ENCODE measurements at regions not wholly inside any gene's neighbourhood (a gene's known extent, or its start where the extent isn't known, plus 50 kb on each side); places are given as distances from the start of the nearest gene placed in this dataset.

DNA sequence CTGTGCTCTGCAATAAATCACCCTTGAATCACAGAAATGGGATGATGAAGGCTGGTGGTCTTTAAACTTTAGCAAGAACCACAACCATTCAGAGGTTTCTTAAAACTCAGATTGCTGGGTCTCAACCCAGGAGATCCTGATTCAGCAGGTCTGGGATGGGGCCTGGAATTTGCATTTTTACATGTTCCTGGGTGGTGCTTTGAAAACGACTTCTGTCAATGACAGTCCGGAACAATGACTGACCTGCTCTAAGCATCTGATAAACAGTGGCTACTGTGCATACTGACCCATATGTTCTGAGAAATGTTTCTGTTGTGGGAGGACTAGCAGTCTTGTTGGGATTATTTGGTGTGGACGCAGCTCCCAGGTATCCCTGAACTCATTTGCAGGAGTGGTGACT, 92.7 kb downstream of the GADD45G start:
- TF ChIP-seq POLR2A (IDR thresholded peaks at IDR 0.05; ENCODE audit: low read length) (no peak), GATA1 (IDR thresholded peaks at IDR 0.05; ENCODE audit: low read depth, low read length) (no peak)
